IPS-18a (cell line): ENCODE measurements at regions not wholly inside any gene's neighbourhood (a gene's known extent, or its start where the extent isn't known, plus 50 kb on each side); places are given as distances from the start of the nearest gene placed in this dataset.
"Not testable (repeated sequence)": the region's sequence is repeated elsewhere in the genome, so short reads cannot be mapped to it uniquely, and the experiment has no call there.

Source experiments
- H3K27ac ChIP-seq: one replicate; pipeline ENCODE4 v1.5.1; 2013; ENCODE audit warnings: low read length
- H3K27me3 ChIP-seq: one replicate; pipeline ENCODE4 v1.6.1; 2013; ENCODE audit warnings: mild to moderate bottlenecking, low read length; ENCODE audit not compliant: control insufficient read depth, insufficient read depth
- H3K36me3 ChIP-seq: one replicate; pipeline ENCODE4 v1.6.1; 2013; ENCODE audit warnings: low read depth, low read length; ENCODE audit not compliant: control insufficient read depth
- H3K4me1 ChIP-seq: one replicate; pipeline ENCODE4 v1.6.1; 2013; ENCODE audit warnings: low read depth, low read length; ENCODE audit not compliant: control insufficient read depth
- H3K4me3 ChIP-seq: one replicate; pipeline ENCODE4 v1.5.1; 2013; ENCODE audit warnings: low read length
- H3K9ac ChIP-seq: one replicate; pipeline ENCODE4 v1.6.1; 2013; ENCODE audit warnings: mild to moderate bottlenecking, low read length, moderate library complexity
- H3K9me3 ChIP-seq: one replicate; pipeline ENCODE4 v1.6.1; 2013; ENCODE audit warnings: low read depth, low read length; ENCODE audit not compliant: control insufficient read depth

DNA sequence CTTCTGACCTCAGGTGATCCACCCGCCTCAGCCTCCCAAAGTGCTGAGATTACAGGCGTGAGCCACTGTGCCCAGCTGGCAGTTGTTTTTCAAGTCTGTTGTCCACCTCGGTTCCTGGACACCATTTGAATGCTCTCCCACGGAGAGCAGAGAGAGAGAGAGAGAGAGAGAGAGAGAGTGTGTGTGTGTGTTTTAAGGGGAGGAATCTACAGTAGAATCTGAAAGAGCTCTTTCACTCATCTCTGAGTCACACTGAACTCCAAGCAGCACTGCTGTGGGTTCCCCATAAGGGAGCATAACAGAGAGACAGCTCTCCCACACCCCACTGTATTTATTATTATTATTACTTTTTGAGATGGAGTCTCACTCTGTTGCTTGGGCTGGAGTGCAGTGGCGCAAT, 156.6 kb downstream of the RPLP1 start:
- Histone ChIP-seq H3K4me1 (no peaks in the 10 kb centered on the region), H3K9me3 (no peaks in the 10 kb centered on the region), H3K36me3 (no peaks in the 10 kb centered on the region), H3K27me3 (no peaks in the 10 kb centered on the region), H3K4me3 (no peak overlapping the region), H3K27ac (no peak overlapping the region), H3K9ac (no peak overlapping the region)

DNA sequence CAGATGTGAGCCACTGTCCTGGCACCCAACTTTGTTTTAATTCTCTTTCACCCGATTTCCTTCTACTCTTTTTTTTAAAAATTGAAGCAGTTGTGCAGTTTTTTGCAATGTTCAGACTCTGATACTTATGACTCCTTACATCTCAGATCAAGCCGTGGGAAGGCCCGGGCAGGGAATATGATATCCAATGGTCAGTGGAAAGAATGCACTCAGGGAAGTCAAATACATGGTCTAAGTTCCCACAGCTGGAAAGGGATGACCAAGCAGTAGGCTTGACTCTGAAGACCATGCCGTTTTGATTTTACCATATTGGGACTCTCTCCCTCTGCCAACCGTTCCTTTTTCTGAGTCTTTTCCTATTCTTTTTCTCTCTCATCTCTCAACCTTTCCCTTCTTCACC, 157.2 kb downstream of the RPLP1 start:
- Histone ChIP-seq H3K36me3 (no peaks in the 10 kb centered on the region), H3K9me3 (no peaks in the 10 kb centered on the region), H3K9ac (no peak overlapping the region), H3K27me3 (no peaks in the 10 kb centered on the region), H3K4me1 (no peaks in the 10 kb centered on the region), H3K4me3 (no peak overlapping the region), H3K27ac (no peak overlapping the region)

DNA sequence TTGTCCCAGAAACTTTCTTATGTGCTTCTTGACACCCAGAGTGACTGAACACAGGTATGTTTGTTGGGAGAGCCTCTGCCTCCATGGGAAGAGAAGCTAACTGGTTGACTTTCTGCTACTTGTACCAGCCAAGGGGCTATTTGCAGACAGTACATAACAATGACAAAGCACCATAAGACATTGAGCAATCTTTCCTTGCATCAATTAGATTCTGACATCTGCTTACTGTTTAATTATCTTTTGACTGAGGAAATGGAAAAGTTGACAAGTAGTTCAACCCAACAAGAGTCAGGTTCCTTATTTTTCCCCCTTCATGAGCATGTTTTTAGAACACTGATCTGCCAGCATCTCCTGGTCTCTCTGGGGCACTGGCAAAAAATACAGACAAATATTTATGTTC, 157.7 kb downstream of the RPLP1 start:
- Histone ChIP-seq H3K9me3 (no peaks in the 10 kb centered on the region), H3K36me3 (no peaks in the 10 kb centered on the region), H3K27me3 (no peaks in the 10 kb centered on the region), H3K4me3 (no peak overlapping the region), H3K27ac (no peak overlapping the region), H3K9ac (no peak overlapping the region), H3K4me1 (no peaks in the 10 kb centered on the region)

DNA sequence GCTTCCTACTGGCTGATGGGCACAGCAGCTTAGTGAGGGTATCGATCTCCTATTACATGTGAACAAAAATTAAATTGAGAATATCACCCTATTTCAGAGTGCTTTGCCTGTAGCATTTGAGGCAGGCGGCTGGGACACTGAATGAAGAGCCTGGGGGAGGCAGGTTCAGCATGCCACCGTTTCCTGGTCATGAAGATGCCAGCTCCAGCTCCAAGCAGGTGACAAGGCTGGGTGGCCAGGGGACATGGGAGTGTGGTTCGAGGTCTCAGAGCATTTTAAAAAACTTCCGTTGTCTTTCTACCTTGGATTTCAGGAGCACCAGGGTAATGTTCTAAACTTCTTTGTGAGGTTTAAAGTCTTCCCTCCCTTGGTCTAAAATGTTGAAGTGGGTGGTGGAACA, 158.2 kb downstream of the RPLP1 start:
- Histone ChIP-seq H3K36me3 (no peaks in the 10 kb centered on the region), H3K9ac (no peak overlapping the region), H3K27ac (no peak overlapping the region), H3K4me3 (no peak overlapping the region), H3K9me3 (no peaks in the 10 kb centered on the region), H3K27me3 (no peaks in the 10 kb centered on the region), H3K4me1 (no peaks in the 10 kb centered on the region)

DNA sequence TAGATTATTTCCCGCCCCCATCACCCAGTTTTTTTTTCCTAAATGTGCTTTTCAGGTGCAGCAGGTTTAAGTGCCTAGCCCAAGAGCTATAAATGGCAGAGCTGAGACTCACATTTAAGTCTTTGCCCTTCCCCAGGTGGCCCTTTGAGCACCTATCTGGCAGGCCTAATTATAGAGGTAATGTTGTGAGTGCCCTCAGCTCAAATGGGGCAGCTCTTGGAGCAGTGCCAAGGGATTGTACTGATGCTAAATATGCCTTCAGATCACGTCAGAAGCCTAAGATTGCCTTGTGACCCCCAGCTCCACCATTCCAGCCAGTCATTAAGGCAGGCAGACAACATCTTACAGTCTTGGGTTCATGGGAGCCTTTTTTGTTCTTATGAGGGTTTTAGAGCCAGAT, 159.5 kb downstream of the RPLP1 start:
- Histone ChIP-seq H3K9ac (no peak overlapping the region), H3K4me1 (no peaks in the 10 kb centered on the region), H3K27me3 (no peaks in the 10 kb centered on the region), H3K9me3 (no peaks in the 10 kb centered on the region), H3K27ac (no peak overlapping the region), H3K4me3 (no peak overlapping the region), H3K36me3 (no peaks in the 10 kb centered on the region)

DNA sequence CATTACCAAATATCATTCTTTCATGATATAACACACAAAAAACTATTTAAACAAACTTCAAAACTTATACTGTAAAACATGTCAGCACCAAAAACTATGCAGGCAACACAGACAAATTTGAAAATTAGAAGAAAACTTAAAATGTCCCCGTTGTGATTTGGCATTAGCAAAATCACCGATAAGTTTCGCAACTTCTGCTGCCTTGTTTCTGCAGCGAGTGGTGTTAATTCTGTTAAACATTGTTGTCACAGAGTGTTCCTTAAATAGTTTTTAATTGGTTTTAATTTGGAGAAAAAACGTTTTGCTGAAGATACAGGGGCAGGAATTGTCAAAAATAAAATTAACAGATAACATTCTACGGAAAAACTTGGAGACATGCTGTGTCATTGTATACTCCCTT, 160.6 kb downstream of the RPLP1 start:
- Histone ChIP-seq H3K4me3 (no peak overlapping the region), H3K27ac (no peak overlapping the region), H3K9me3 (no peaks in the 10 kb centered on the region), H3K4me1 (no peaks in the 10 kb centered on the region), H3K36me3 (no peaks in the 10 kb centered on the region), H3K9ac (no peak overlapping the region), H3K27me3 (no peaks in the 10 kb centered on the region)

DNA sequence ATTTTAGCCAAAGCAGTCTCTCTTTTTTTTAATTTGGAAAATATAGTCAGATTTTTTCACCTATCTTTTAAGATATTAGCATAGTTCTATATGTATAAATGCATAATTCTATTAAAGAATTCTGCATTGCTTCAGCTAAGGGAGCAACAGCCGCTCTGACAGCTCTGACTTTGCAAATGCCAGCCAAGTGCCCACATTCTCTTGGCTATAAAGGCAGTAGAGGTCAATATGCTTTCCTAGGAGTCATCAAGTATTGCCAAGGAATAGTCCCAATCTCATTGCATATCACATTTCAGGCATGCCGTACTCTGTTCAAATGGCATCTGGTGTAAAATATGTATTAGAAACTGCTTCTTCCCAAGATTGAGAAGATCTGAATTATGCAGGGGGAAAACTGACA, 161.4 kb downstream of the RPLP1 start:
- H3K27ac ChIP-seq: no peak overlapping the region
- H3K9me3 ChIP-seq: no peaks in the 10 kb centered on the region
- no peaks in the 10 kb centered on the region for H3K4me1 ChIP-seq
- H3K9ac ChIP-seq: no peak overlapping the region
- no peaks in the 10 kb centered on the region for H3K27me3 ChIP-seq
- H3K36me3 ChIP-seq: no peaks in the 10 kb centered on the region
- H3K4me3 ChIP-seq: no peak overlapping the region

DNA sequence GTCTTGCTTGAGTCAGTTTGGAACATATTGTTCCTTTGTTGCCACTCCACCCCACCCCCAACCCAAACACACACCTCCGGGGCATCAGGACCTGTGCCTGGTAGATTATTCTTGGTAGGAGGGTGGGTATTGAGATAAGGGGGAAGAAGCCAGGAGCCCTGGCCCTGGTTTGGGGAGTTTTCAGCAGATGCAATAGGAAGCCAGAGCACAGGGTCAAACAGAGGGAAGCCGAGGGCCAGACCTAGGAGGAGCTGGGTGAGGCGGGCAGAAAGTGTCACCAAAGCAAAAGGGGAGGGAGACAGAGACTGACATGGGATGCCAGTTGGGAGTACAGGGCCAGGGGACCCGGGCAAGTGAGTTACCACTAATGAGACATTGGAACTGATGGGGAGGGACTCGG, 163.1 kb downstream of the RPLP1 start:
- Histone ChIP-seq H3K9ac (no peak overlapping the region), H3K27ac (no peak overlapping the region), H3K4me3 (no peak overlapping the region), H3K27me3 (no peaks in the 10 kb centered on the region), H3K36me3 (no peaks in the 10 kb centered on the region), H3K4me1 (no peaks in the 10 kb centered on the region), H3K9me3 (no peaks in the 10 kb centered on the region)

DNA sequence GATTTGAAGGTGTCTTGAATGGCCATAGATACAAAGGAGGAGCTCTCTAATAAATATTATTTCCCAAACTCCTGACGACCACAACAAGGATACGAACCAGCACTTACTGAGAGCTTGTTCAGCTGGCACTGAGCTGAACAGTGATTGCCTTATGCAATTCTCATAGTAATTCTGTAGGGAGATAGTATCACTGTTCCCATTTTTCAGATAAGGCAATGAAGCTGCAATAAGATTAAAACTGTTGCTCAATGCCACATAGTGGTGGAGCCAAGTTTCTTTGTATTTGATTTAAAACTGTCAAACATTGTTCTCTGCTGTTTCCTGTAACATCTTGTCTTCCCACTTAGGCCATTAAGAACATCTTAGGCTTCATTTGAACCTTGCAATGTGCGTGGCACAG, 163.9 kb downstream of the RPLP1 start:
- H3K36me3 ChIP-seq: no peaks in the 10 kb centered on the region
- no peak overlapping the region for H3K9ac ChIP-seq
- H3K9me3 ChIP-seq: no peaks in the 10 kb centered on the region
- no peak overlapping the region for H3K4me3 ChIP-seq
- no peak overlapping the region for H3K27ac ChIP-seq
- no peaks in the 10 kb centered on the region for H3K27me3 ChIP-seq
- H3K4me1 ChIP-seq: no peaks in the 10 kb centered on the region

DNA sequence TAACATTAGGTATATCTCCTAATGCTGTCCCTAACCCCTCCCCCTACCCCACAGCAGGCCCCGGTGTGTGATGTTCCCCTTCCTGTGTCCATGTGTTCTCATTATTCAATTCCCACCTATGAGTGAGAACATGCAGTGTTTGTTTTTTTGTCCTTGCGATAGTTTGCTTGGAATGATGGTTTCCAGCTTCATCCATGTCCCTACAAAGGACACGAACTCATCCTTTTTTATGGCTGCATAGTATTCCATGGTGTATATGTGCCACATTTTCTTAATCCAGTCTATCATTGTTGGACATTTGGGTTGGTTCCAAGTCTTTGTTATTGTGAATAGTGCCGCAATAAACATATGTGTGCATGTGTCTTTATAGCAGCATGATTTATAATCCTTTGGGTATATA, 164.5 kb downstream of the RPLP1 start:
- H3K4me1 ChIP-seq, H3K36me3 ChIP-seq, H3K27ac ChIP-seq, H3K9me3 ChIP-seq, H3K27me3 ChIP-seq, H3K9ac ChIP-seq, H3K4me3 ChIP-seq: not testable (repeated sequence)

DNA sequence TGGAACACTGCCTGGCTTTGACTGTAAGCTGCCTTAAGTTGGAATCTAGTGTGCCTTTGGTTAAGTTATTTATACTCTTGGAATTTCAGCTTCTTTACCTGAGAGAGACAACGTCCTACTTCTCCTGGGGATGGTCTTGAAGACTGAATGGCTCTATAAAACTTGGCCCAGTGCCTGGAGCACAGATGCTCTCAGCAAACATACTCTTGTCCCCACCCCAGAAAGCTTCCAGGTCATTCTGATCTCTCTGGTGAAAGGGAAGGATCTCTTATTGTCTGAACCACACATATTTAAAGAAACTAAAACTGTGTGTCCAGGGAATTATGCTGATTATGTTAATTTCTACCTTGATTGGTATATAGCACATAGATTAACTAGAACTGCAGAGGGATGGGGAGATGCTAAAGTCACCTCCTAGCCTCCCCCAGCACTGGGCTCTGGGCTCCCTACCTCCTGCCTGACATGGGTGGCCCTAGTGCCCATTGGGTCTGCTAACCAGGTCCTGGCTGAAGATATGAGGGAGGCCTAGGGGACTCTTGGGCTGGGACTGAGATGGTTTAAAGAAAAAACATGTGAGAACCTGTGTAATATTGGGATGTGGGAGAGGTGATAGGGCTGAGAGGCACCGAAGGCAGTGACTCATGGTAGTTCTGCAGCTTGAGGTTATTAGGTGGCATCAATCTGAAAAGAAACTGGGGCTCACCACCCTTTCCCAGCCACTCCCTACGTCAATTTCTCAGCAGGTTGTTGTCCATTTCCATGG, 171.0 kb downstream of the RPLP1 start:
- Histone ChIP-seq H3K4me3 (no peak overlapping the region), H3K9ac (no peak overlapping the region), H3K27me3 (no peaks in the 10 kb centered on the region), H3K9me3 (no peaks in the 10 kb centered on the region), H3K36me3 (no peaks in the 10 kb centered on the region), H3K4me1 (no peaks in the 10 kb centered on the region), H3K27ac (no peak overlapping the region)

DNA sequence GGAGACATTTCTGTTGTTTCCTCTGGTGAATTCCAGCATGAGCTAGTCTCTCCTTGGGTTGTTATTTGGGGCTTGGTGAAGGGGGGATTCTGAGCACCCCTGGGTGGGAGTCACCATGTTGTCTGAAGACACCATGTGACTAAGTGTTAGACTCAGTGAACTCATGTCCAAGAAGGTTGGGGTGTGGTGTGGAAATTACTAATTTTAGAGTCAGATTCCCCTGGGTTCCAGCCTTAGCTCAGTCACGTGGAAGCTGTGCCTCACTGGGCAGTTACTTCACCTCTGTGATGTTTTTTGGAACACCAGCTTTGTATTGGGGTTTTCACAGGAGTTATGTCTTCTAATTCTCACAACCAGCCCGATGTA, 171.5 kb downstream of the RPLP1 start:
- no peak overlapping the region for H3K27ac ChIP-seq
- H3K9me3 ChIP-seq: no peaks in the 10 kb centered on the region
- H3K4me3 ChIP-seq: no peak overlapping the region
- no peak overlapping the region for H3K9ac ChIP-seq
- H3K27me3 ChIP-seq: no peaks in the 10 kb centered on the region
- H3K4me1 ChIP-seq: no peaks in the 10 kb centered on the region
- H3K36me3 ChIP-seq: no peaks in the 10 kb centered on the region
